Psoas muscle (tissue), 7 donors: ENCODE measurements at regions not wholly inside any gene's neighbourhood (a gene's known extent, or its start where the extent isn't known, plus 50 kb on each side); places are given as distances from the start of the nearest gene placed in this dataset.

Experiments used
- ATAC-seq, 4 donors: fragments of 200-7000 bp; cut with Tn5 transposase; one replicate each; pipeline ENCODE4 v1.9.1; 2020; ENCODE audit warnings: moderate library complexity in 3 of 4, mild to moderate bottlenecking in 2 of 4
- DNase-seq, 2 donors: peaks; one replicate each; pipeline ENCODE4 v3.0.0-alpha.2; 2020
- H3K27ac ChIP-seq: fragments of 200-600 bp; one replicate; pipeline ENCODE4 v1.8.0; 2022
- H3K27me3 ChIP-seq, 3 donors: fragments of 200-600 bp in 1 of 3; one replicate each; pipeline versions ENCODE4 v1.6.1 to v1.8.0; 2013 to 2022; ENCODE audit warnings: low read length in 2 of 3, mild to moderate bottlenecking in 2 of 3, moderate library complexity in 1 of 3; ENCODE audit not compliant: insufficient read depth in 3 of 3
- H3K36me3 ChIP-seq, 2 donors: fragments of 200-600 bp in 1 of 2; one replicate each; pipeline versions ENCODE4 v1.6.1 to v1.8.0; 2013 to 2022; ENCODE audit warnings: low read depth in 1 of 2, mild to moderate bottlenecking in 1 of 2, moderate library complexity in 1 of 2; ENCODE audit not compliant: insufficient read depth in 1 of 2
- H3K4me1 ChIP-seq: fragments of 200-600 bp; one replicate; pipeline ENCODE4 v1.8.0; 2022
- H3K4me3 ChIP-seq: fragments of 200-600 bp; one replicate; pipeline ENCODE4 v1.8.0; 2022; ENCODE audit warnings: mild to moderate bottlenecking
- H3K9me3 ChIP-seq: fragments of 200-600 bp; one replicate; pipeline ENCODE4 v1.8.0; 2022
- WGBS, 3 donors: extraction: QIAGEN DNeasy Blood & Tissue Kit; methylation state at CpG; one replicate each; pipeline versions ENCODE4 v1.1.6 to v1.1.7; 2013; 5-methylcytosine and 5-hydroxymethylcytosine counted together
- intact Hi-C, 2 donors: fragments of 100-400 bp; cut with DNase I; formaldehyde crosslinking; loops; one replicate each; pipeline versions ENCODE4 v1.11.0 to v1.14.2; 2022
- TF ChIP-seq, protein P1 (sequence below): fragments of 200-600 bp; IDR thresholded peaks from one replicate; pipeline ENCODE4 v1.8.0; 2022; ENCODE audit warnings: antibody characterized with exemption
- donor health status: healthy with polysubstance abuse.
- donor health status: DM: no; HTN: no; CAD: no; lungs with moderate emphysema.
- donor health status: Bipolar disorder and iron deficiency.
- donor health status: healthy.
- donor health status: DM: yes; HTN: yes; CAD: no.
- donor health status: DM: no; HTN: no; CAD: no.
- donor health status: DM: yes; HTN: yes; CAD: no.

DNA sequence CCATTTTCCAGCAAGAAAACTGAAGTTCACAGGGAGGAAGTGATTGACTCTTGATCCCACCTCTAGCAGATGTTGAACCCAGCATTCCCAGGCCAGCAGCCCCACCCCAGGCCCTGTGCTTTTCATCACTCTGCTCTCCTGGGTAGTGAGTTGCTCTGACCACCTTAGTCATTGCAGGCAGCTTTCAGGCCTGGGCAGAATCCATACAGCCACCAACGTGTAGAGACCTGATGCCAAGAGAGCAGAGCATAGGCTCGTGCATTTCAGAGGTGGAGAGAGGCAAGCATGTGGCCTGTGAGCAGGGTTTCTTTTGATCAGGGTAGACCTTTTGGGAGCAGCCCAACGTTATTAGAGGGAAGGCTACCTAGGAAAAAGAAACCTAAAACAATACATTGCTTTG lies 334.6 kb downstream of the PTEN start:
- ATAC-seq (no peak), DNase-seq (no peak)
- TF ChIP-seq, protein P1, sequence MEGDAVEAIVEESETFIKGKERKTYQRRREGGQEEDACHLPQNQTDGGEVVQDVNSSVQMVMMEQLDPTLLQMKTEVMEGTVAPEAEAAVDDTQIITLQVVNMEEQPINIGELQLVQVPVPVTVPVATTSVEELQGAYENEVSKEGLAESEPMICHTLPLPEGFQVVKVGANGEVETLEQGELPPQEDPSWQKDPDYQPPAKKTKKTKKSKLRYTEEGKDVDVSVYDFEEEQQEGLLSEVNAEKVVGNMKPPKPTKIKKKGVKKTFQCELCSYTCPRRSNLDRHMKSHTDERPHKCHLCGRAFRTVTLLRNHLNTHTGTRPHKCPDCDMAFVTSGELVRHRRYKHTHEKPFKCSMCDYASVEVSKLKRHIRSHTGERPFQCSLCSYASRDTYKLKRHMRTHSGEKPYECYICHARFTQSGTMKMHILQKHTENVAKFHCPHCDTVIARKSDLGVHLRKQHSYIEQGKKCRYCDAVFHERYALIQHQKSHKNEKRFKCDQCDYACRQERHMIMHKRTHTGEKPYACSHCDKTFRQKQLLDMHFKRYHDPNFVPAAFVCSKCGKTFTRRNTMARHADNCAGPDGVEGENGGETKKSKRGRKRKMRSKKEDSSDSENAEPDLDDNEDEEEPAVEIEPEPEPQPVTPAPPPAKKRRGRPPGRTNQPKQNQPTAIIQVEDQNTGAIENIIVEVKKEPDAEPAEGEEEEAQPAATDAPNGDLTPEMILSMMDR = no peak
- Histone ChIP-seq H3K27me3 (no peaks in the 10 kb centered on the region), H3K4me1 (no peaks in the 10 kb centered on the region), H3K4me3 (no peak overlapping the region), H3K36me3 (no peaks in the 10 kb centered on the region), H3K9me3 (no peaks in the 10 kb centered on the region), H3K27ac (no peak overlapping the region)
- intact Hi-C loops = no loop called here
- 88 to 95% (median 91%) methylated on average over 3 of the region's 3 CpGs for WGBS, 3 donors

DNA sequence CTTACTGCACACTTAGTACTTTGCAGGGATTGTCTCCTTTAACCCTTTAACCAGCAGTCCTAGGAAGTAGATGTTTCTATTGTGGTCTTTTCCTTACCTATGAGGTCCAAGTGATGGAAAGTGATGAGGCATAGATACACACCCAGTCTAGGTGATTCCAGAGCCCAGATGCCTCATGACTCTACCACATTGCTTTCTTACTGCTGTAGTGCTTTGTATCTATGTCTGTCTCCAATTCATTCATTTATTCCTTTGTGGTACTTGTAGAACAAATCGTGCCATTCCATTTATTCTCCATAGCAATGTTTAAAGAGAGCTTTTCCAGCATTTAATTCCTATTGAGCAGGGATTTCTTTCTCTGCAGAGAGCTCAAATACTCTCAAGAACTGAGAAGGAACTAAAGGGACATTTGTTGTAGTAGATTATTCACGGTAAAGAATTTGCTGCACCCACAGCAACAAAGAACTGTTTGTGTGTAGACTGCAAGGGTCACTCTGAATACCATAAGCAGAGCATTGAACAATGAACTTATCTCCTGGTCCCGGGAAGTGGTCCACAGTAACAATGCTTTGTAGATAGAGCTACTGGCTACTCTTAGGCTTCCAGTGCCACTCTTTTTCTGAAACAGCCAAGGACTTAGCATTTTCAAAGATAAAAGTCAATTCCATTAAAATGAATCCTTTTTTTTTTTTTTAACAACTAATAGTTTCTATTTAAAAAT lies 337.0 kb downstream of the PTEN start:
- ATAC-seq (no peak), DNase-seq (no peak)
- no peak overlapping the region for H3K4me3 ChIP-seq
- H3K27ac ChIP-seq = no peak overlapping the region
- TF ChIP-seq, protein P1 = no peak
- no peaks in the 10 kb centered on the region for H3K27me3 ChIP-seq
- 34 to 55% (median 35%) methylated on average over 3 of the region's 3 CpGs for WGBS, 3 donors
- no peaks in the 10 kb centered on the region for H3K36me3 ChIP-seq
- H3K4me1 ChIP-seq = no peaks in the 10 kb centered on the region
- H3K9me3 ChIP-seq = no peaks in the 10 kb centered on the region
- intact Hi-C loops = no loop called here

DNA sequence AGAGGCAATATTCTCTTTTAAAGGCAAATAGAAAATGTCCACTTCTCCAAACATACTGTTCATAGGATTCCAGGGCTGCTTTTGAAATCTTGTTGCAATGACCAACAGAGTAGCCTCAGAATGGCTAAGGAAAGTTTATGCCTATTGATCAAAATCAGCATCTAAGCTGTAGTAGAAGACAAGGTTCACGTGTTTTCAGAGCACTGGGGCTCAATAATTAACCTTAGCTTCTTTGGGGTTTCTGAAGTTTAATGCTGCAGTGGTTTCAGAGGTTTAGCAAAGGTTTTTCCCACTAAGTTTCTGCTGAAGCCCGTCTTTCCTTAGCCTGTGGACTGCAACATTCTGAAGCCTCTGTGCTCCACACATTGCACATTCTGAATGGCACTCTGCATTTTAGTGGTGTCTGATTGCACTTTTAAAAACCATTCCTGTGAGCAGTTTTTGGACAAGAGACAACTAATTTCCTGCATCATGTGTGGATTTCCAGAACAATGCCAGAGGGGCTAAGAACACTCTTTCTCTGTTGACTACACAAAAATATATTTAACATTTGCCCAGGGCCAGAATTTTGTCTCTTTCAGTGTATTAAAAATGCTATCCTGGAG lies 342.5 kb downstream of the PTEN start:
- no peak overlapping the region for H3K27ac ChIP-seq
- no peaks in the 10 kb centered on the region for H3K9me3 ChIP-seq
- no peak for ATAC-seq
- H3K36me3 ChIP-seq = no peaks in the 10 kb centered on the region
- TF ChIP-seq, protein P1 = no peak
- no peak overlapping the region for H3K4me3 ChIP-seq
- H3K4me1 ChIP-seq = no peaks in the 10 kb centered on the region
- no peak for DNase-seq
- intact Hi-C loops = no loop called here
- no peaks in the 10 kb centered on the region for H3K27me3 ChIP-seq
- 68 to 80% (median 78%) methylated on average over 2 of the region's 2 CpGs for WGBS, 3 donors

DNA sequence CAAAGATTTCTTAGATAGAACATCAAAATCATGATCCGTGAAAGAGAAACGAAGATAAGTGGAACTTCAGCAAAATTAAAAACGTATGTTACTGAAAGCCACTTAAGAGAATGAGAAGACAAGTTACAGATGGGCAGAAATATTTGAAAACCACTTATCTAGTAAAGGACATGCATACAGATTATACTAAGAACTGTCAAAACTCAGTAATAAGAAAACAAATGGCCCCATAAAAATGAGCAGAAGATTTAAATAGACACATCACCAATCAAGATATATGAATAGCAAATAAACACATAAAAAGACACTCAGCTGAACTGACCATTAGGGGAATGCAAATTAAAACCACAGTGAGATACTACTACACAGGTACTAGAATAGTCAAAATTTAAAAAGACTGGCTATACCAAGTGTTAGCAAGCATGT lies 343.7 kb downstream of the PTEN start:
- no peak overlapping the region for H3K27ac ChIP-seq
- DNase-seq (no peak), ATAC-seq (no peak)
- TF ChIP-seq, protein P1 = no peak
- H3K36me3 ChIP-seq = no peaks in the 10 kb centered on the region
- no peak overlapping the region for H3K4me3 ChIP-seq
- WGBS, 3 donors = 72 to 85% (median 76%) methylated on average over 3 of the region's 3 CpGs
- no peaks in the 10 kb centered on the region for H3K27me3 ChIP-seq
- intact Hi-C loops = no loop called here
- H3K9me3 ChIP-seq = no peaks in the 10 kb centered on the region
- H3K4me1 ChIP-seq = no peaks in the 10 kb centered on the region
